ENCODE measurements at regions not wholly inside any gene's neighbourhood (a gene's known extent, or its start where the extent isn't known, plus 50 kb on each side); places are given as distances from the start of the nearest gene placed in this dataset.

- peak in 1 of 3 experiments; percentile 9 for DNase-seq
These were observed 148.4 kb upstream of the CXCR4 start for GRCh38 chr2:136266346-136266745.

DNA sequence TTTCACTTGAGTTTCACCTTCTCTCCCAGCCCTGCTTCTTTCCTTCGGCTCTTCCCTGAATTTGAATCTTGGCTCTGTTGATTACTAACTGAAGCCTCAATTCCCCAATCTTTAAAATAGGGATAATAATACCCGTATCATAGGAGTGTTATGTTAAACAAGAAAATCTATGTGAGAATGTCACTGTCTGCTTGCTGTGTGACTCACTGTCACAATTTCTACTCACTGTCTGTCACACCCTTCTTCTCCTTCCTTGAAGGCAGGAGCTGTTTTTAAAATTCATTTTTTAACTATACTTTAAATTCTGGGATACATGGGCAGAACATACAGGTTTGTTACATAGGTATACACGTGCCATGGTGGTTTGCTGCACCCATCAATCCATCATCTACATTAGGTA, 141.6 kb upstream of the CXCR4 start:
- DNase-seq, result no peak

DNA sequence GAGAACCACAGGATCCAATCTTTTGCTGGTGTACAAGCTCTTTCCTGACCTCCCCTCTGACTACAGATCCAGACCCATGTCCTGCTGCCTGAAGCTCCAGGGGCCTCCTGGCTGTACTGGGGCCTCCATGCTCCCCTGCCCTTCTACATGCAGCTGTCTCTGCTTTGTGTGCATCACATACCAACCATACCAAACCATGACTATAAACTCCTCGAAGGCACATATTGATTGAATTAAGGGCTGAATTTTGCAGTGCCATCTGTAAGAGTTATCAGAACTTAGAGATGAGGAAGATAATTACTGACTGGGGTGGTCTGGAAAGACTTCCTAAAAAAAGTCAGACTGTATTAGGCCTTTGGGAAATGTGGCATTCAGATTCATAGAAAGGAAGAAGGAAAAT, 139.9 kb upstream of the CXCR4 start:
- DNase-seq, result no peak

- DNase-seq, result peak in 1 of 3 experiments; percentile 9
These were observed 137.9 kb upstream of the CXCR4 start for GRCh38 chr2:136255648-136256461.

- no peak for DNase-seq
These were observed 137.2 kb upstream of the CXCR4 start for GRCh38 chr2:136255127-136255526.

DNA sequence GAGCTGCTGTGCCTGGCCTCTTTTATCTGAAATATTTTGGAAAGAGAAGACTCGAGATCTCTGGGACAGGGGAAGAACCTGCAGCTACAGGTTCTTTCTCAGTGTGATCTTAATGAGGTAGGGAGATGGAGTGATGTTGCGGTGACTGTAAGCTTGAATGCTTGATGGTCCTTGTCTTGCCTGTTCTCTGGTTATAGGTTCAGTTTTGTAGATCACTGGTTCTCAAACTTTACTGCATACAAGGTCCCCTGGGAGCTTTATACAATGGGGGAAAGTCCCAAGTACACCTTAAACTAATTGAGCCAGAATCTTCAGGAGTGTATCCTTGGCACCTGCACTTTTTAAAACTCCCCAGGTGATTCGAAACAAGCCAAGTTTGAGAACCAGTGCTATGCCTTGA, 136.7 kb upstream of the CXCR4 start:
- no peak for DNase-seq

DNA sequence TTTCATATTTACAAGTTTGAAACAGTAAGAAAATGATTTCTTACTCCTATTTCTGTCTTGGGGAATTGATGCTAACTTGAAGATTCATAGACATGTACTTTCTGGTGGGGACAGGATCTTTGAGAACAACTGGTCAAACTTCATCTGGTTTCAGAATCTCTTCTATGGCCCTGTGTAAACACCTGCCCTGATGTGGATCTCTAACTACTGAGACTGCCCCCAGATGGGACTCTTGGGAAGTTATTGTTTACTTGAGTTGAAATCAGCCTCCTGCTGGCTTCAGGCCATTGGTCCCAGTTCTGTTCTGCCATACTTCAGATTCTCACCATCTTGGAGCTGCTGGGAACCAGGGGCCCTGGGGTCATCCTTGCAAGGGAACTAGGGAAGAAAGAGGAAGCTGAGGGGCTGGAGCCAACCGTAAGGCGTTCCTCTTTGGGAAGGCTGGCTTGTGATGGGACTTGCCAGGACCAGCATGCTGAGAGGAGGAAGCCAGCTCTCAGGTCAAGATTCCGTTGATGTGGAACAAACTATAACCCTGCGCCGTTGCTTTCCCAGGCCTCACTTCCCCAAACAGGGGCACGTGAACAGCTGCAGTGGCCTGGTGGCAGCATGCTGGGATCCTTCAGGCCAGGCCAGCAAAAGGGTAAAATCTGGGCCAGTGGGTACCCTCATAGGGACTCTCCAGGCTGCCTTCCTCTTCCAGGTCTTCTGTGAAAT, 135.5 kb upstream of the CXCR4 start:
- no peak for DNase-seq

- DNase-seq, result no peak
These were observed 134.1 kb upstream of the CXCR4 start for GRCh38 chr2:136251885-136252585.

DNA sequence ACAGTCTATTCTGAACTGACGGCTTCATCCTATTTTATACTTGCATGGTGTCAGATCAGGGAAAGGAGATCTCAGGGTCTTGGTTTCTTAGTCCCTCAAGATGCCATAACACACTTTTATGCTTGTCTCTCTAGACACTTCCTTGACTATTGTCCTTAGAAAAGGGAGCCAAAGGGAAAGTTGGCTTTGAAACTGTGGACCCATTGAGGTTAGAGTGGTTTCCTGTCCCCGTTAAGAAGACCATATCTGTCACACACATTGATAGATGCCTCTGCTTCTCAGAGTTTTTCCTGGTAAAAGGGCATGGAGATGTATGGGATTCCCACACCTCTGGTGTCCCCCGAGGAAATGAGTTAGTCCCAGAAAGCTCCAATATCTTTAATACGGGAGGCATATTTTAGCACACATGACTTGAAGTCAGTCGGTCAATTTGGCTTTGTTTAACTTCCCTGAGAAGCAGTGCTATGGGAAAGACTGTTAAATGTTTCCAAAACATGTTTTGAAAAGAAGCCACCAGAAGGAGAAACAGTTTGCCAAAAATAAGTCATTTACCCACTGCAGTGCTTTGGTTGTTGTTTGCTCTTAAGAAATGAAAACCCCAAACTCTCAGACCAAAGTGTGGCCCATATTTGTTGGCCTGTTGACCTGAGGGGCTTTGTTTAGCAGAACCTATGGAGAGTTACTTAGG, 133.4 kb upstream of the CXCR4 start:
- DNase-seq, result no peak

DNA sequence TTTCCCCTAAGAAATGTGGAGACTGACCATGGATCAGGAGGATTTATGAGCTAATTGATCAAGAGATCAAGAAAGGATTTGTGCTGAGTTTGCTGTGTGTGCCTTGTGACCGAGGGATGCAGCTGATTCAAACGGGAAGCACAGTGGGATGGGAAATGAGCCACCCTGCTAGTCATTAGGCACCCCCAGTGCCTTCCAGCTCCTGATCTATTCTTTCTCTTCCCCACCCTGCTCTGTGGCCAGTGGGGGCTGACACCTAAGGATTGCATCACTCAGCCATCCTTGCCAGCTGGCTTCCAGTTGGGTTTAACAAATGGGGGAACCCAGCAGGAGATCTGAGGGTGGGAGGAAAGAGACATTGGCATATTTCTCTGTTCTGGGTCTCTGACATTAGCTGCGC, 132.2 kb upstream of the CXCR4 start:
- no peak for DNase-seq

DNA sequence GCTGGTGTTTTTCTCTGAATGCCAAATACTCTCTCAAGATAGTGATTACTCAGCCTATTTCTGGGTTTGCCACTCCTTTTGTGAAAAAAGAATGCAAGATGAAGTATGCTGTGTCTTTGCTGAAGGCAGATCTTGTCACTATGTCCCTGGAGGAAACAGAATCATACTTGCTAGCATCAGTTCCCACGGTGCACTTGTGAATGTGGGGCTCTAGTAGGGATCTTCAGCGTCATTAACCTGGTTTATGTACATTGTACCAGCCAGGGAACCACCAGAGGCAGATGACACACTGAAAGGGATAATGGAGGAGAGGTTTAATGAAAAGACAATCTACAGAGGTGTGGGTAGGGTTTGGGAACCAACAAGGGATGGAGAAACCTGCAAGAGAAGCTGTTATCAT, 131.0 kb upstream of the CXCR4 start:
- DNase-seq, result no peak

- DNase-seq, result peak; percentile 6 to 64 (median 48)
These were observed 130.3 kb upstream of the CXCR4 start for GRCh38 chr2:136248242-136248641.

- DNase-seq, result peak in 2 of 3 experiments; percentile 1 to 8
These were observed 129.4 kb upstream of the CXCR4 start for GRCh38 chr2:136247204-136247950.

GRCh38 chr2:136246086-136246669, 128.2 kb upstream of the CXCR4 start:
- peak in 1 of 3 experiments; percentile 34 for DNase-seq

DNA sequence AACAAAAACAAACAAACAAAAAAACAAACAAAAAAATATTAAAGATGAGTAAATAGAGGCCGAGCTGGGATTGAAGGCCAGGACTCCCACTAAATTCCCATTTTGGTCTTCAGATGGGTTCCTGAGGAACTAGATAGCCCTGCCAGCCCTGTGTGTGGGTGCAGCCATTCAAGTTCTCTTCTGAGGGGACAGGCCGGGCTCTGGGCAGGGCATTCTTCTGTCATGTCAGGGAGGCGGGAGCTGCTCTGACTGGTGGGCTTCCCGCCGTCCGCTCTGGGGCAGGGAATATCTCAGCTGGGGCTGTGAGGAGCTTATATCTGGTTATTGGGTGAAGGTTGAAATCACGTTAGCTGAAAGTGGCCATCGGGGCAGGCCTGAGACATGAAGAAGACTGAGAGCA, 127.3 kb upstream of the CXCR4 start:
- no peak for DNase-seq

- DNase-seq, result no peak
These were observed 126.6 kb upstream of the CXCR4 start for GRCh38 chr2:136244536-136244885.

- no peak for DNase-seq
These were observed 125.9 kb upstream of the CXCR4 start for GRCh38 chr2:136243638-136244535.

GRCh38 chr2:136242687-136243277, 124.8 kb upstream of the CXCR4 start:
- no peak for DNase-seq

DNA sequence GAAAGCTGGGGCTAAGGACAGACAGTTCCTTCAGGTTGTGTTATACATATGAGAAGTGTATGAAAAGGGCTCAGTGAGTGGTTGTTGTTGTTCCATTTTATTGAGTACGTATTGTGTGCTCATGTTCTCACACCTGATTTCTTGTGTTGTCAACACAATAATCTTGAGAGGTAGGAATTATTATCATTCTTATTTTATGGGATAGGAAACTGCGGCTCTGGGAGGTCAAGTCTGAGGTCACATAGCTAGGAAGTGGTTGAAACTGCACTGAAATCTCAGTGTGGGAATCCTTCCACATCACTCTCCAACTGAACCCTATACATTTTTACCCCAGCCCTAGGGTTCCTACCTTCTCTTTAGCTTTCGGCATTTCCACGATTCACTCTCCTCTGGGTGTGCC, 124.2 kb upstream of the CXCR4 start:
- no peak for DNase-seq

DNA sequence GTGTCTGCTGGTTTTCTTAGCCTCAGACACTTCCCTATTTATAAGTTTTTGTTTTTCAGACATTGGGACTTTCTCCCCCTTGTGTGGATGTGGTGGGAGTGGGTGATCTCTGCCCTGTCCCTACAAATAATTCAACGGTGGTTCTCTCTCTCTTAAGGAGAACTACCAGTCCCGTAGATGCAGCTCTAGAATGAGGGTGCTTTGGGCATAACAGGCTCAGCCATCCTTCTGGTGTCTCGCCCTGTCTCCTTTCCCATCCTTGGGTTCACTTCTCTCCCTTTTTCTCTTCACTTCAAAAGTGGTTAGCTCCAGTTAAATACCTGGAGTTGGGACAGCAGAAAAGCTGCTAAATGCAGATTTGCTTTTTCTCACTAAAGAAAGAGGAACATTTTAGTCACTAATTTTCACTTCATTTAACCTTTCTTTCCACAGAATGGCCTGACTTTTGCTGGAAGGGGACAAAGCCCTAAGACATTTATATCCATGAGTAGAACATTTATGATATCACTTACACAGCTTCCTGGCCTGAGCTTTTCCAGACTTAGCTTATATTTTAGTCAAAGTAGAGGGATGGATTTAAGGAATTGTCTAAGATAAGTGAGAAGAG, 121.2 kb upstream of the CXCR4 start:
- DNase-seq, result no peak

Data from NCI-H1417 (cell line).